HG03280 (cell line): ENCODE measurements at regions not wholly inside any gene's neighbourhood (a gene's known extent, or its start where the extent isn't known, plus 50 kb on each side); places are given as distances from the start of the nearest gene placed in this dataset.

Source experiments
- ATAC-seq: cut with Tn5 transposase; IDR thresholded peaks from one replicate; pipeline ENCODE4 v1.9.1; 2021; ENCODE audit warnings: mild to moderate bottlenecking, moderate library complexity; ENCODE audit not compliant: unreplicated experiment

GRCh38 chr18:78898635-78899034 is 81.0 kb upstream of the SALL3 start:
- ATAC-seq, result no peak

DNA sequence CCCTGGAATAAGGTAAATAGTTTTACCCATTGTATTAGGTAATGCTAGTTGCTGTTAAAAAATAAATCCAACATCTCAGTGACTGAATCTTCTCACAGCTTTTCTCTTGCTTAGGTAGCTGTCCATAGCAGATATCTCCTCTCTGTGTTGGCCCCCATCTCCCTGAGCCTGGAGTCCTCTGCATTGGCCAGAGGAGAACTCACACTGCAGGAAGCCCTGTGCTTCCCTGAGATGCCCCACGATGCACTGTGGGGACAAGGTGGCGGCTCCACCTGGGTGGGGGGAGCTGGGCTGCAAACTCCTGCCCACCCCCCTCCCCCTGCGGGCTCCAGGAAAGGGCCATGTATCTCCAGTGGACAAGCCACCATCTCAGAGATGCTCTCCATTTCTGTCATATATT is 80.4 kb upstream of the SALL3 start:
- no peak for ATAC-seq

GRCh38 chr18:78900938-78901909 is 78.4 kb upstream of the SALL3 start:
- no peak for ATAC-seq

GRCh38 chr18:78901923-78902794 is 77.5 kb upstream of the SALL3 start:
- ATAC-seq, result no peak

DNA sequence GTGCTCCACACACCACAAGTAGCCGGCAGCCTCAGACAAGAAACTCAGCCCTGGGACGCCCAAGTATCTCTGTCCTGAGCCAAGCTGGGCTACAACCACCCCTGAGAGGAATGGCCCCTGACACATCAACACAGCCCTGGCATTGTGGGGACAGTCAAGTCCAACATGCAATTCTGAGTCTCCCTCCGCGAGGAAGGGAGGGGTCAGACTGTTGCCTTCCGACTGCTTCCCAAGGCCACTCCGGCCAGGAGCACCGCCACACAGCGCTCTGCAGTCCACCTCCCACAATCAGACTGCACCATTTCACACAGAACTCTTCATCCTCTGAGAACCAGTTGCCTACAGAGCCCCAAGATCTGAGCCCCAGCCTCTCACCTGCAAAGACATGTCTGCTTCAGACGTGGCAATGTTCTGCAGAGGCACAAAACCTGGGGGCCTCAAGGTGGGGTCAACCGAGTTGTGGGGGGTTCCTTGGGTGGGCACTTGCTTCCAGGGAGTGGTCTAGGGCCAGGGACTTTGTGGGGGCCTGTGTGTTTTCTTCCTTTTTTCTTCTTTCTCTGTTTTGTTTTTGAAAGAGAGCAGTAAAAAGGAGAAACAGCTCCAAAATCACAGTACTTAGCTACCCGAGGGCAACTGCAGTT is 76.7 kb upstream of the SALL3 start:
- no peak for ATAC-seq

DNA sequence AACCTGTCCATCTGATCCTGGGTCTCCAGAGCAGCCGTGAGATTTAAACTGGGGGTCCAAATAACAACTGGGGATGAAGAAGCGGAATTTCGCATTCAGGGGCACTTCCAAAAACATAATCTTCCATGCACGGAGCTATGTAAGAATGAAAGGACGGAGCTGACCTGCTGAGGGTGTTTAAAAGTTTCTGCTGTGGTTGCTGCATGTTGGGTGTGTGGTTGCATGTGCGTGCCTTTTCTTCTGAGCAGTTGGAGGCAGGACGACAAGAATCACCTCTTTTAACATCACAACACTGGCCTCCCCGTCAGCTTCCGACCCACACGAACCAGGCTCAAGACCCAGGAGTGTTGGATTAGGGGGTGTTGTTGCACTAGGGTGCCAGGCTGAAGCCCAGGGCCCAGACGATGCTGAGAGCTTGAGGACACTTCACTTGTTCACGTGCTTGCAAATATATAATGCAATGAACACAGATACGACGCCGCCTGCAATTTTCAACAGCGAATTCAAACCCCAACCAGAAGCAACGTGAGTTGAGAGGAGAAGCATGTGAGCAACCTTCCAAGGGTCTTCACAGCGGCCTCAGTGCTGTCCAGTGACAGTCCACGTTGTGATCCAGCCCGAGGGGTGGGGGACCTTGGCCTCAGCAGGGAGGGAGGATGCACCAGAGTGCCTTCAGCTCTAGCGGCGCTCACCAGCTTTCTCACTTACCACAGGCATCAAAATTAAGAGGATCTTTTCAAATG is 76.0 kb upstream of the SALL3 start:
- ATAC-seq, result no peak

- ATAC-seq, result no peak
These were observed 75.5 kb upstream of the SALL3 start for GRCh38 chr18:78904179-78904531.

GRCh38 chr18:78905334-78905733 is 74.3 kb upstream of the SALL3 start:
- ATAC-seq, result no peak

GRCh38 chr18:78906066-78906465 is 73.6 kb upstream of the SALL3 start:
- no peak for ATAC-seq

- no peak for ATAC-seq
These were observed 71.0 kb upstream of the SALL3 start for GRCh38 chr18:78908462-78909260.

- ATAC-seq, result no peak
These were observed 67.8 kb upstream of the SALL3 start for GRCh38 chr18:78911751-78912283.

DNA sequence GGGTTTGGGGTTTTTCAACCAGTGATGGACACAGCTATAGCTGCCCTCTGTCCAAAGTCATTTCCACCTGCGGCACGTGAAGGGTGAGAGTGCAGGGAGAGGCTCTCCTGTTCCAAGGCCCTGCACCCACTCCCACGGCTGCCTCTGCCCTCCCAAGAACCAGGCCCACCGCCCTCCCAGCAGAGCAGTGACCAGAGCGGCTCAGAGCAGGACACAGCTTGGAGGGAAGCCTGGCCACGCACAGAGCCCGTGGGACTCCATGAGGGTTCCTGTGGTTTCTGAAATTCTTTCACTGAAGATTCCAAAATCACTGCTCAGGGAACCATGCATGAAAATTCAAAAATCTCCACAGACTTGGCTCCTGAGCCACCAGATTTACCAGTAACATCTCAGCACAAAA is 67.3 kb upstream of the SALL3 start:
- ATAC-seq, result no peak

GRCh38 chr18:78912844-78913243 is 66.8 kb upstream of the SALL3 start:
- no peak for ATAC-seq

DNA sequence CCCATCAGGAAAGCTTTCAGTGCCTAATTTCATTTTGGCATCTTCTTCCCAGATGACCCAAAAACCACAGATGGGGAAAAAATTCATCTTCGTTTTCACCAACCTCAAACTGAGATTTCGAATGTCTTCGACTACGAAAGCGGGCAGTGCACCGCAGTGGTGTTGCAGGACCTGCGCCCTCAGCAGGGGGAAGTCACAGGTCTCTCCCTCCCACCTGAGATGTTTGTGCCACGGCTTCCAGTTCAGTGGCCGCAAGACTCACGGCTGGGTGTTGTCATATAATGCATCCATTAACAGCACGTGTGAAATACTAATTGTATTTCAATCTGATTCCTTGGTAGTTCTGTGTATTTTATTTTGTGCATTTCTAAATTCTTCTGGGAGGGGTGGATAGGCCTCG is 66.2 kb upstream of the SALL3 start:
- ATAC-seq, result no peak

DNA sequence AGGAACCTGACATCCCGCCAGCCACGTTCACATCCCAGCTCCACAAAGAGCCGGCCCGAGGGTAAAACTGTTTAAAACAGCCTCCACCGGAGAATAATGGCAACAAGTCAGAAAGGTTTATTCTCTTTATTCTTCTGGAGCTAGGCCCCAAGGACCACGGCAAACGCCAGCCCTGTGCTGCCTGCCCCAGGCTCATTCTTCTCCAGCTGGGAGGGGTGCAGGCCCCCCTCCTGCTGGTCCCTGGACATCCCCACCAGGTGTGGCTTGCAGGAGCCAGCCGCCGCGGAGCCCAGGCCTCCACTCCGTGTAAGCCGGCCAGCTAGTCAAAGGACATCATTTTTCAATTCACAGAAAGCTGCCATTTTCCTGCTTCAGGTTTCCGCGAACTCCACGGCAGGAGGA is 65.8 kb upstream of the SALL3 start:
- no peak for ATAC-seq

DNA sequence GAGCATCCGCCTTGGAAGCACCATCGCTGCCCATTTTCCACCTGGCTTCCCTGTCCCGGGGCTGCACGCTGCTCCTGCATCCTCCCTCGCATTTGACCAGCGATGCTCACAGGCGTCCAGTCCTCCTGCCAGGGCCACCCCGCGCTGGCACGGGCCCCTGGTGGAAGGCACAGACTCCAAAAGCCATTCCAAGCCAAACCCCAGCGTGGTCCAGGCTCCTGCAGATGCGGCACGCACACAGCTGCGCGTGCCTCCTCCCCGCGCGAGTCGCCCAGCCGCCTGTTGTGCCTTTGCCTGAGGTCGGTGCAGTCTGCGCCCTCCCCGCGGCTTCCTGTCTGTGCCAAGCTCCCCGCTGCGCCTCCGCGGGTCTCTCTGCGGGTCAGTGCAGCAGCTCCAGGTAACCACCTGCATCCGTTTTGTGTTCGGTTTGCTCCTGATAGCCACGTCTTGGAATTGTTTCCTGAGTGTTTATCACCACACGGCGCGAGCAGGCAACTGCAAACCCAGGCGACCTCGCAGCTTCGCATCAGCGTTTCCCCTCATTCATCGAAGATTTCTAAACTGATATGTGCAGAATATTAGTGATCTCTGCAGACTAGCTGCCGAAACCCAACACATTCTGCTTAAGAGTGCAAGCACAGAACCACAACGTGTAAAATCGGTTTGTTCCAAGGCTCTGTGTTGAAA is 65.2 kb upstream of the SALL3 start:
- ATAC-seq, result no peak

DNA sequence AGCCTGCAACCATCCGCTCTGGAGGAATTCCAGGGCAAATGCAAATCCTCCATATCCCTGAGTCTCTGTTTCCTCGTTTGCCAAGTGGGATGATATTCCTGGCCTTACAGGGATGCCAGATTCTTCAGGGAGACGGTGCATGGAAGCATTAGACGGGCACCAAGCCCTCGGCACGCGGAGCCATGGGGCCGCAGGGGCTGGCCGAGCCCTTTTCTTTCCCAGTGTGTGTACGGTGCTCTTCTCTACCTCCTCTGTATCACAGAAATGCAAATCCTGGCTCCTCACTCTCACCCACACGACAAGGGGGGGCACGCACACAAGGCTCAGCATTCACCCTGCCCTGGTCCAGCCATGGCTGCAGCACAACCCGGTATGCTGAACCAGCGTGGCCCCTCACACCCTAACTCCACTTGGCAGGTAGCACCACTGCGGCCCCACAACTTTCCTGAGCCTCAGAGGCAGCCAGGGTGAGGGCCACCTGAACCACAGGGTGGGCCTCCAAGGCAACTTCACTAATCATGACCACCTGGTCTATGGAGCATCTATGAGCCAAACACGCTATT is 64.1 kb upstream of the SALL3 start:
- no peak for ATAC-seq

GRCh38 chr18:78918707-78919106 is 60.9 kb upstream of the SALL3 start:
- no peak for ATAC-seq

- no peak for ATAC-seq
These were observed 59.7 kb upstream of the SALL3 start for GRCh38 chr18:78919956-78920355.
